GM12801 (cell line): ENCODE measurements at regions not wholly inside any gene's neighbourhood (a gene's known extent, or its start where the extent isn't known, plus 50 kb on each side); places are given as distances from the start of the nearest gene placed in this dataset.

Experiments used
- TF ChIP-seq, protein P1 (sequence below): IDR thresholded peaks from one replicate; pipeline ENCODE4 v1.5.1; 2011; ENCODE audit warnings: control low read depth; ENCODE audit not compliant: insufficient read length; ENCODE audit errors: extremely low read depth

DNA sequence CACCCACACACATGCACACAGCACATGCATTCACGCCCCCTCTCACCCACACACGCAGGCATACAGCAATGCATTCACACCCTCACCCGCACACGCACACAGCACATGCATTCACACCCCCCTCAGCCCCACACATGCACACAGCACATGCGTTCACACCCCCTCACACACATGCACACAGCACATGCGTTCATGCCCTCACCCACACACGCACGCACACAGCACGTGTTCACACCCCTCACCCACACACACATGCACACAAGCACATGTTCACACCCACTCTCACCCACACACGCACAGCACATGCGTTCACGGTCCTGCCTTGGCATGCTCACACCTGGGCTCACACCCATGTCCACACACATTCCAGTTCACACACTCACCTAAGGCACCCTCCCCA lies 64.2 kb downstream of the ENGASE start:
- TF ChIP-seq, protein P1, sequence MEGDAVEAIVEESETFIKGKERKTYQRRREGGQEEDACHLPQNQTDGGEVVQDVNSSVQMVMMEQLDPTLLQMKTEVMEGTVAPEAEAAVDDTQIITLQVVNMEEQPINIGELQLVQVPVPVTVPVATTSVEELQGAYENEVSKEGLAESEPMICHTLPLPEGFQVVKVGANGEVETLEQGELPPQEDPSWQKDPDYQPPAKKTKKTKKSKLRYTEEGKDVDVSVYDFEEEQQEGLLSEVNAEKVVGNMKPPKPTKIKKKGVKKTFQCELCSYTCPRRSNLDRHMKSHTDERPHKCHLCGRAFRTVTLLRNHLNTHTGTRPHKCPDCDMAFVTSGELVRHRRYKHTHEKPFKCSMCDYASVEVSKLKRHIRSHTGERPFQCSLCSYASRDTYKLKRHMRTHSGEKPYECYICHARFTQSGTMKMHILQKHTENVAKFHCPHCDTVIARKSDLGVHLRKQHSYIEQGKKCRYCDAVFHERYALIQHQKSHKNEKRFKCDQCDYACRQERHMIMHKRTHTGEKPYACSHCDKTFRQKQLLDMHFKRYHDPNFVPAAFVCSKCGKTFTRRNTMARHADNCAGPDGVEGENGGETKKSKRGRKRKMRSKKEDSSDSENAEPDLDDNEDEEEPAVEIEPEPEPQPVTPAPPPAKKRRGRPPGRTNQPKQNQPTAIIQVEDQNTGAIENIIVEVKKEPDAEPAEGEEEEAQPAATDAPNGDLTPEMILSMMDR = no peak

DNA sequence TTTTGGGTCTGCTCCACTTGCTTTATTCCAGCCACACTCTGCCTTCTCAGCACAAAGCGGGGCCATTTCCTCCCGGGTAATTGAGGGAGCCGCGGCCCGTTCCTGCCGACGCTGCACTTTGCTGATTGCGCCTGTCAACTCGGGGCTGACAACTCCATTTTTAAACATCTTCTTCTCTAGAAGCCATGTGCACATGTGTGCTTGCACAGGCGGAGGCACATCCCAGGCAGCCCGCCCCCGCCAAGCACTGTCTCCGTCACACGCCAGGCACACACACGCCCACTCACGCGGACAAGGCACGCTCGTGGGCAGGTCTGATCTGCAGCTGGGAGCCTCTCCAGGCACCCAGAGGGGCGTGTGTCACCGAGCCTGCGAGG lies 63.2 kb downstream of the ENGASE start:
- TF ChIP-seq, protein P1 = no peak

DNA sequence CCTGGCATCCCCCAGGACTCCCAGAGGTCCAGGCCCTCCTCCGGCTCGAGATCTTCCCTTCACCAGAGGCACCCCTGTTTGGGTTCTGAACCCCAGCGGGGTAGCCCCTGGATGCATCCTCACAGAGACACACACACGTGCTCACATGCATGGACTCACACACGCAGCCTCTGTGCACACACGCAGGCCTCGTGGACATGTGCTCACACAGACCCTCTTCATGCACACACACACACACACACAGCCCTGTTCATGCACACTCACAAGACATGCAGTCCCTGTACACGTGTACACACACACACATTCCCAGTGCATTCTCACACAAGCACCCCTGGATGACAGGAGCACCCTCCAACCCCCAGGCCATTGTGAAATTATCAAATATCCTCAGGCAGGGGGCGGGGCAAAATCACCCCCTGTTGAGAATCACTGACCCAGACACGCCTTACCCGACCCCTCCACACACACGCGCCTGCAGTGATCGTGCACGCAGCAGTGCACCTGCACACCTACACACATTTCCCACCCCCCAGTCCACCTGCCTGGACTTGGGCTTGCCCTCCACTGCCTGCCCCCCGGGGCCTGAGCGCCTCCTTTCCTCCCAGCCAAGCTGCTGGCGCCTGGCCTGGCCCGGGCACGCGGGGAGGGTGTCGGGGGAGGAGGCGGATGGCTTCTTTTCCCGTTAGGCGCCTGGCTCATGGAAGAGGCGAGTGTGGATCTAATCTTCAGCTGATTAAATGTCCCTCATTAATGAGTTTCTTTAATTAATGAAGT lies 62.6 kb downstream of the ENGASE start:
- TF ChIP-seq, protein P1 = no peak

DNA sequence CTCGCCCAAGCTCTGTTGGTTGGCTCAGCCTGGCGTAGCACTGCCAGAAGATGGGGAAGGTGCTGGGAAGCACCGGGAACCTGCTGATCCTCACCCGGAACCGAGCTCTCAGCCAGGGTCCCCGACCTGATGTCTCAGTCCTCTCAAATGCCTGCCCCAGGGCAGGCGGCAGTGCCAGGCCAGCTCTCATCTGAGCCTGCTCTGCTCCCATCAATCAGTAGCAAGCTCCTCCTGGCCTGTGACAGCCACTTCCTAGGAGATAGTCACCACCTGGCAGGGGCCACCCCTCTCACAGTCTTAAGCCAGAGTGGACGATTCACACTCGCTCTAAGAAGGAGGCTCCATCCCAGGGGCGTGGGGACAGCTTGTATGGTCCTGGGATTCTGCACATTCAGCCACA lies 62.0 kb downstream of the ENGASE start:
- TF ChIP-seq, protein P1 = no peak
